Esophagus muscularis mucosa (tissue), 3 donors: ENCODE measurements at regions not wholly inside any gene's neighbourhood (a gene's known extent, or its start where the extent isn't known, plus 50 kb on each side); places are given as distances from the start of the nearest gene placed in this dataset.

ENCODE experiments used
- POLR2A ChIP-seq: fragments of 450-650 bp; IDR thresholded peaks from one replicate; pipeline ENCODE4 v1.6.1; 2017; ENCODE audit warnings: antibody characterized with exemption, moderate library complexity, mild to moderate bottlenecking, low read depth
- POLR2AphosphoS5 ChIP-seq, 2 donors: sonication (generic); formaldehyde crosslinking; IDR thresholded peaks; one replicate each; pipeline ENCODE4 v1.6.1; 2017; ENCODE audit warnings: antibody characterized with exemption in 2 of 2
- TF ChIP-seq, protein P1 (sequence below), 3 experiments: fragments of 200-600 bp in 2 of 3; fragments of 450-650 bp in 1 of 3; sonication (generic) in 2 of 3; IDR thresholded peaks; one replicate each; pipeline ENCODE4 v1.5.1; 2017 to 2019; ENCODE audit warnings: antibody characterized with exemption in 3 of 3, mild to moderate bottlenecking in 2 of 3, moderate library complexity in 1 of 3

DNA sequence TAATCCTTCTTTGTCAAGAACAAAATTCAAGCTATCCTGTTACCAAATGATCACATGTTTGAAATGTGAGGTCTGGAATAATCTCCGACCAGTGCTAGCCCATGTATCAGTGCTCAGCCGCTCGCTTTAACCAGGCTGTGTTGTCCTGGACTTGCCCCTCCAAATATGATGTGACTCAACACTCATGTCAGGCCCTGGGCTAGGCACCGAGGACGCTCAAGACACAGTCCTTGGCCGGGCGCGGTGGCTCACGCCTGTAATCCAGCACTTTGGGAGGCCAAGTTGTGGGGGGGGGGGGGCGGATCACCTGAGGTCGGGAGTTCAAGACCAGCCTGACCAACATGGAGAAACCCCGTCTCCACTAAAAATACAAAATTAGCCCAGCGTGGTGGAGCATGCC is 54.1 kb upstream of the WNT7B start:
- TF ChIP-seq, protein P1, sequence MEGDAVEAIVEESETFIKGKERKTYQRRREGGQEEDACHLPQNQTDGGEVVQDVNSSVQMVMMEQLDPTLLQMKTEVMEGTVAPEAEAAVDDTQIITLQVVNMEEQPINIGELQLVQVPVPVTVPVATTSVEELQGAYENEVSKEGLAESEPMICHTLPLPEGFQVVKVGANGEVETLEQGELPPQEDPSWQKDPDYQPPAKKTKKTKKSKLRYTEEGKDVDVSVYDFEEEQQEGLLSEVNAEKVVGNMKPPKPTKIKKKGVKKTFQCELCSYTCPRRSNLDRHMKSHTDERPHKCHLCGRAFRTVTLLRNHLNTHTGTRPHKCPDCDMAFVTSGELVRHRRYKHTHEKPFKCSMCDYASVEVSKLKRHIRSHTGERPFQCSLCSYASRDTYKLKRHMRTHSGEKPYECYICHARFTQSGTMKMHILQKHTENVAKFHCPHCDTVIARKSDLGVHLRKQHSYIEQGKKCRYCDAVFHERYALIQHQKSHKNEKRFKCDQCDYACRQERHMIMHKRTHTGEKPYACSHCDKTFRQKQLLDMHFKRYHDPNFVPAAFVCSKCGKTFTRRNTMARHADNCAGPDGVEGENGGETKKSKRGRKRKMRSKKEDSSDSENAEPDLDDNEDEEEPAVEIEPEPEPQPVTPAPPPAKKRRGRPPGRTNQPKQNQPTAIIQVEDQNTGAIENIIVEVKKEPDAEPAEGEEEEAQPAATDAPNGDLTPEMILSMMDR (IDR thresholded peaks at IDR 0.05) = no peak
- TF ChIP-seq POLR2AphosphoS5 (IDR thresholded peaks at IDR 0.05) (no peak), POLR2A (no peak)
